SH-SY5Y (cell line): ENCODE measurements at regions not wholly inside any gene's neighbourhood (a gene's known extent, or its start where the extent isn't known, plus 50 kb on each side); places are given as distances from the start of the nearest gene placed in this dataset.

Source experiments
- GATA2 ChIP-seq: IDR thresholded peaks from 2 replicates; pipeline ENCODE4 v1.6.1; 2011; ENCODE audit warnings: mild to moderate bottlenecking, low read depth, low read length
- GATA3 ChIP-seq: IDR thresholded peaks from 2 replicates; pipeline ENCODE4 v1.6.1; 2011; ENCODE audit warnings: low read depth, mild to moderate bottlenecking, low read length, moderate library complexity

DNA sequence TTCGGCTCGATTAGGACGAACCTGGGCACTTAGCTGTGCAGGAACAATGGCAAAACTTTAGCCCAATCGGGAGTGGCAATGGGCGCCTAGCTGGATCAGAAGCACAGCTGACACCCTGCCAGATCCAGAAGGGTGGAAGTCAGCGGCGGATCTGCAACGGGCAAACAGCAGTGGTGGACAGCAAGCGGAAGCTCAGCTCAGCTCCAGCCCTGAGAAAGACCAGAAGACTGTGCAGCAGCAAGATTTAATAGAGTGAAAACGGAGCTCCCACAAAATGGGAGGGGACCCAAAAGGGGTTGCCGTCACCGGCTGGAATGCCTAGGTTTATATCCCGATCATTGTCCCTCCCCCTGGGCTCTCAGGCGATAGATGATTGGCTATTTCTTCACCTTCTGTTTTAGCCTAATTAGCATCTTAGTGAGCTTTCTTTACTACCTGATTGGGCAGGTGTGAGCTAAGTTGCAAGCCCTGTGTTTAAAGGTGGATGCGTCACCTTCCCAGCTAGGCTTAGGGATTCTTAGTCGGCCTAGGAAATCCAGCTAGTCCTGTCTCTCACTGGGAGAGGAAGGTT, 1237.9 kb downstream of the CDH12 start:
- TF ChIP-seq GATA3 (no peak), GATA2 (no peak)
